ENCODE measurements at regions not wholly inside any gene's neighbourhood (a gene's known extent, or its start where the extent isn't known, plus 50 kb on each side); places are given as distances from the start of the nearest gene placed in this dataset.

- no peak for TF ChIP-seq MTA3 (IDR thresholded peaks at IDR 0.05; ENCODE audit: borderline replicate concordance)
- TF ChIP-seq MTA1 (IDR thresholded peaks at IDR 0.05; ENCODE audit: borderline replicate concordance), result no peak
Measured at GRCh38 chr6:141041596-141042087, 1091.1 kb upstream of the GJE1 start (continued).

- ATAC-seq (no peak), DNase-seq (ENCODE audit: extremely low read depth in 1 of 4, low spot score in 3 of 4) (no peak), FAIRE-seq (no peak)
- H3K79me2 ChIP-seq (ENCODE audit: control insufficient read depth, insufficient read depth, low read length), result no peaks in the 10 kb centered on the region
- WGBS (ENCODE audit: insufficient coverage, low coverage, missing lambda C conversion rate), result 0% methylated on average over 5 of the region's 5 CpGs
- H3K9ac ChIP-seq (ENCODE audit: insufficient read depth in 1 of 2, low read depth in 2 of 2, low read length in 2 of 2), result no peak overlapping the region
- CTCF ChIA-PET (ENCODE audit: low intra/inter-chr PET ratio), result no interaction called here
- H3K4me3 ChIP-seq, result no peak overlapping the region
- H3K4me1 ChIP-seq (replicated peaks in 1 of 2; ENCODE audit: control insufficient read depth in 2 of 2, insufficient read depth in 2 of 2, low read length in 2 of 2), result no peaks in the 10 kb centered on the region
- H3K9me3 ChIP-seq (replicated peaks; ENCODE audit: control insufficient read depth, insufficient read depth, low read depth, low read length), result 0 out of 2 replicates have a peak, but pooled peaks cover 5% of the 10 kb centered on the region
- no peaks in the 10 kb centered on the region for H3K27me3 ChIP-seq (ENCODE audit: control insufficient read depth in 2 of 2, insufficient read depth in 2 of 2, low read length in 2 of 2)
- no peaks in the 10 kb centered on the region for H3K9me1 ChIP-seq (ENCODE audit: control insufficient read depth, insufficient read depth, low read length)
- no peak for TF ChIP-seq PHF20 (IDR thresholded peaks at IDR 0.05; ENCODE audit: partially characterized antibody)
- TF ChIP-seq CHD1 (IDR thresholded peaks at IDR 0.05; ENCODE audit: low read length), result no peak
- no peak overlapping the region for H3K27ac ChIP-seq (ENCODE audit: extremely low read depth, low read depth, low read length)
- POLR2A ChIA-PET, result no interaction called here
- in situ Hi-C loops (cut with MboI), result no loop called here
- no peaks in the 10 kb centered on the region for H3K36me3 ChIP-seq (ENCODE audit: control insufficient read depth, insufficient read depth, low read length)
- no TSS peak for BruUV-seq (replicated peaks)
- no peak overlapping the region for H3K4me2 ChIP-seq (ENCODE audit: insufficient read depth, low read length)
- intact Hi-C loops (cut with micrococcal nuclease), result no loop called here
- no peak overlapping the region for H2AFZ ChIP-seq (ENCODE audit: low read depth, low read length)
- H4K20me1 ChIP-seq (replicated peaks; ENCODE audit: control insufficient read depth, insufficient read depth, low read length), result no peaks in the 10 kb centered on the region
Measured at GRCh38 chr6:141035312-141036200, 1097.2 kb upstream of the GJE1 start.

All from K562 (cell line).